NCI-H460 (cell line): ENCODE measurements at regions not wholly inside any gene's neighbourhood (a gene's known extent, or its start where the extent isn't known, plus 50 kb on each side); places are given as distances from the start of the nearest gene placed in this dataset.

ENCODE experiments used
- DNase-seq: peaks from one replicate; pipeline ENCODE4 v3.0.0-alpha.2; 2016; ENCODE audit warnings: low read depth; ENCODE audit errors: extremely low read depth

DNA sequence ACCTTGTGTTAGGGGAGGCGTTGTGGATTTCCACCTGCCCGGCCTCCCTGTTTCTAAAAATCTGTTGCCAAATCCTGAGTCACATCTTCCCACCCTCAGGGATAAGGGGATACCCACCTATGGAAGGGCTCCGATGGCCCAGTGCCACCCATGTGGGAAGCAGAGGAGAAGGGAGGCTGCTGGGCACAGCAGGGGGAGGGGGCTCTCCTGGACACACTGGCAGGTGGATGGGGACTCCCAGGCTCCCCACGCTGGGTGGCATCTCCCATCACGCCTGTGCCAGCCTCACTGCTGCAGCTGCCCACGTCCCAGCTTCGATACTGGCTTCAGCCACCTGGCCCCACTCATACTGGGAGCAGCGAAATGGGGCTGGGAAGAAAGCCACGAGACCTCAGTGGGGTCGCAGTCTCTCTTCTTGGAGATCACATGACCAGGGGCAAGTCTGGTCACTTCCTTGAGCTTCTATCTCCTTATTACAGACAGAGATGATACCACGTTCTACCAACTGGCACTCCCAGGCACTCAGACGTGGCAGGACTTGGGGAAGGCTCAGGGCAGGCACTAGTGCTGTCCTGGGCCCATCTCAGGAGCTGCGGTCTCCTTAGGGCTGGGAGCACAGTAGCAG is 72.2 kb downstream of the PITPNM2 start:
- no peak for DNase-seq

GRCh38 chr12:123078120-123078465 is 72.8 kb downstream of the PITPNM2 start:
- DNase-seq: no peak

DNA sequence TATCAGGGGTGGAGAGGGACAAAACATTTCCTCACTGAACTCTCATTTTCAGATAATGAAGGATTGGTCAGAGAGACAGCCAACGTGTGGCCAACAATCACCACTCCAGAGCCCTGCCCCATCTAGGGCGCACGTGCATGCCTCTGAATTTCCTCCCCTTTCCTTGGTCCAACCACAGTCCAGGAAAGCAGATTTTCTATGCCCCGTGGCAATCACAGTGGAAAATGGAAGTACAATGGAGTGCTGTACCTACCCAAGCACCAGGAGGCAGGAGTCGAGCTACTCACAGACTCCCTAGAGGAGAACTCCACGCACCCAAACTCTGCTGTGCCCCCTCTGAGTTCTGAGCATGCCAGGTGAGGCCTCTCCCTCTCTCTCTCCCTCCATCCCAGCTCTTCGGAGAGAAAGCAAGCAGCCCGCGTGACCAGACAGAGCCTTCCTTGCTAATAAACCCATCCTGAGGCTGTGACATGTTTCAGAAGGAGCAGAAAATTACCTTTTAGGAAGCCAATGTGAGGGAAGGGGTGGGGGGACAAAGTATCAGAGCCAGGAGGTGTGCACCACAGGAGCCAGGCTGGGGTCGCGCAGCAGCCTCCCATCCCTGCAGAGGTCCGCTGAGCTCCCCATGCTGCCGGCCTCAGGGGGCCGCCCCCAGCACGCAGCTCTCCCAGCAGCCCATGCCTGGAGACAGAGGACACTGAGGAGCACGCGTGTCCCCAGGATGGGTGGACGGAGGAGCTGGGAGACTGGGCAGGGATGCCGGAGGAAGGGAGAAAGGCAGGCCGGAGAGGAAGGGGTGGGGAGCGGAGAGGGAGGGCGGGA is 73.4 kb downstream of the PITPNM2 start:
- DNase-seq: no peak

DNA sequence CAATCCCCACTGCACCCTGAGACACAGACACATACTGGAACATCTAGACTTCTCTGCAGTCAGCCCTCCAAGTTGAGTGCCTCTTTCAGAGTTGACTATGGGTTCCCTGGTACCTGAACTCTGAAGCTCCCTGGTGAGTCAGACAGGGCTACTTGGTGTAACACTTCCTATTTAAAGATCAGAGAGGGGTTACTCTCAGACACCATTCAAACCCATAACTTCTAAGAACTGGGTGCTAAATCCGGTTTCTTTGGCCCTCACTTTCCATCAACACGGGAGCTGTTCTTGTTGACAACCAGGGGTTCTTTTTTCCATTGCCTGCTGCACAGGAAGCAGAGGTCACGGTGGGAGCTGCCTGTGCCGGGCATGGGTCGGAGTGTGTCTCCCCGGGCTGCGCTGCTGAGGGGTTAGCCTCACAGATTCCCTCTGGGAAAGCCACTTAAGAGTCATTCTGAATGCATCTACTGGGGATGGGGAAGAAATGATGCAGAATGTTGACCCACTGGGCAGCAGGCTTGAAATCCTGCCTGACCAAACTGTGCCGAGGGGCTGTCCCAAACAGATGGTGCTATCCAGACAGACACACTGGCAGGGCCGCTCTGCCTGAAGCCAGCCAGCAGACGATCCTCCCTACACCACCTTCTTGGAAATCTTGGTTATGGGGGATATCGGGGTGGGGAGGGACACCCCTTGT is 74.1 kb downstream of the PITPNM2 start:
- DNase-seq: no peak

- no peak for DNase-seq
Measured at GRCh38 chr12:123075646-123076171, 75.2 kb downstream of the PITPNM2 start.

- DNase-seq: no peak
Measured at GRCh38 chr12:123075087-123075645, 75.7 kb downstream of the PITPNM2 start.

- DNase-seq: no peak
Measured at GRCh38 chr12:123073962-123074801, 76.7 kb downstream of the PITPNM2 start.

- no peak for DNase-seq
Measured at GRCh38 chr12:123073292-123073691, 77.6 kb downstream of the PITPNM2 start.

DNA sequence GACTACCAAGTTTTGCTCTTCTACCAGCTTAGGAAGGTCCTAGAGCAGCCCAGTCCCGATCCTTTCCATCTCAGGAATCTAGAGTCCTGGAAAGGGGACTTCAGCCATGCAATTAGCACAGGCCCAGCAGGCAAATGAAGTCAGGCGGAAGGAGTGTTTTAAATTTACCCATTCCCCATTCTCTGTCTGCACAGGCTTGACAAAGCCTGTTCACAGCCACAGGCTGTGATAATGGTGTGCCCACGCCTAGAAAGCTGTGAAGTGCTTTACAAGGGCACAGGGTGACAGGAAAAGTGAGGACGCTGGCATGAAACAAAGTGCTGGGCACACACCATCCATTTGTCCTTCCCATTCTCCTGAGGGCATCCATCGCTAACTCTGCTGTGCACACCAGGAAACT is 79.0 kb downstream of the PITPNM2 start:
- DNase-seq: no peak

DNA sequence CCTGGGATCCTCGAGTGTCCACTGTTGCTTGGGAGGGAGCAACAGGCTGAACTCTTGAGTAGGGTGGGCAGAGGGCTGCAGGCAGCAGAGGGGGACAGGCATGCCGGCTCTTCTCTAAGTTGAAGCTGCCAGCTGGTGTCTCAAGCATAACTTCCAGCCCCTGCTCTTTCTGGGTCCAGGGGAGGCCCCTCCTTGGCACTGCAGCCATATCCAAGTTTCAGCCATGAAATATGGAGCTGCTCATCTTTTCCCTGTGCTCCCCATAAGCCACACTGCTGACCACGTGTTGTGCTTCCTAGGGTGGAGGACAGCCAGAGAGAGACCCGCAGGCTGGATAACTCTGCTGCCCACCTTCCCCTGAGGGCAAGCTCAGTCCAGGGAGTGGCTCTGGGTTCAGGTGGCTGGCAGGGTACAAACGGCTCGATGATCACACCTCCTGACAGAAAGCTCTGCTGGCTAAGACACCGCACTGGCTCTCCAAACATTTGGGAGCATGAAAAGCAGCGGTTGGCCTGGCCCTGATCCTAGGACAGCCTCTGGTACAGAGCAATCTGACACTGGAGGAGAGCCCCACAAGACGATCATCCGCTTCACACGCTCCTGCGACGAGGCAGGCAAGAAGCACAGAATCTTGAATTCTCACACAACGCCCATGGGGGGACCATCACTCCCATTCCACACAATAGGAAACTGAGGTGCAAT is 79.6 kb downstream of the PITPNM2 start:
- no peak for DNase-seq

- DNase-seq: no peak
Measured at GRCh38 chr12:123070267-123071081, 80.4 kb downstream of the PITPNM2 start.

- no peak for DNase-seq
Measured at GRCh38 chr12:123069436-123070266, 81.2 kb downstream of the PITPNM2 start.

DNA sequence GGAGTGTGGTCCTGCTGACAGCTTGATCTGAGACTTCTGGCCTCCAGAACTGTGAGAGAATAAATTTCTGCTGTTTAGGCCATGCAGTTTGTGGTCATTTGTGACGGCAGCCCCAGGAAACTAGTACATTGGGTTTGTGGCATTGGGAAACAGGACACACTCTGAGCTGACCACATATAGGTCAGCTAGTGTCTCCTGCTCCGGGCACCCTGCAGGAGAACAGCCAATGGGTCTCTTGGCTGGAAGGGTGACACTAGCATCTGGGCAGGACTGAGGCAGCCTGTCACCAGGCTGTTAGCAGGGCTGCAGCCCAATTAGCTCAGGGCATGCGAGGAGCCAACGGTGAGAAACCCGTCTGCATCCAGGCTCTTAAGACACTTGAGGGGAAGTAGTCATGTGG is 83.2 kb downstream of the PITPNM2 start:
- DNase-seq: no peak

DNA sequence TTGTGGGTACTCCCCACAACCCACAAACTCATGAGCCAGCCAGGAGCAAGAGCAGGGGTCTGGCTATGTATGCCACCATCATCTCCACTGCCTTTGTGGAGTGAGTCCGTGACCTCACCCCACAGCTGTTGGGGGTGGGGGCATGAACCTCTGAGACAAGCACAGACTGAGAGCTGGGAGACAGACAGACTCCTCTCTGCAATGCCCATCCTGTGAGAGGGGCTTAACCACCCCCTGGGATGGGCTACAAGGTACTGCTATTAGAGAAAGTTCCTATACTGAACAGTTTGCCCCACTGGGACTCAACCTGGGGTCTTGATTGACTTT is 84.5 kb downstream of the PITPNM2 start:
- no peak for DNase-seq

- DNase-seq: no peak
Measured at GRCh38 chr12:123065676-123066383, 85.1 kb downstream of the PITPNM2 start.

DNA sequence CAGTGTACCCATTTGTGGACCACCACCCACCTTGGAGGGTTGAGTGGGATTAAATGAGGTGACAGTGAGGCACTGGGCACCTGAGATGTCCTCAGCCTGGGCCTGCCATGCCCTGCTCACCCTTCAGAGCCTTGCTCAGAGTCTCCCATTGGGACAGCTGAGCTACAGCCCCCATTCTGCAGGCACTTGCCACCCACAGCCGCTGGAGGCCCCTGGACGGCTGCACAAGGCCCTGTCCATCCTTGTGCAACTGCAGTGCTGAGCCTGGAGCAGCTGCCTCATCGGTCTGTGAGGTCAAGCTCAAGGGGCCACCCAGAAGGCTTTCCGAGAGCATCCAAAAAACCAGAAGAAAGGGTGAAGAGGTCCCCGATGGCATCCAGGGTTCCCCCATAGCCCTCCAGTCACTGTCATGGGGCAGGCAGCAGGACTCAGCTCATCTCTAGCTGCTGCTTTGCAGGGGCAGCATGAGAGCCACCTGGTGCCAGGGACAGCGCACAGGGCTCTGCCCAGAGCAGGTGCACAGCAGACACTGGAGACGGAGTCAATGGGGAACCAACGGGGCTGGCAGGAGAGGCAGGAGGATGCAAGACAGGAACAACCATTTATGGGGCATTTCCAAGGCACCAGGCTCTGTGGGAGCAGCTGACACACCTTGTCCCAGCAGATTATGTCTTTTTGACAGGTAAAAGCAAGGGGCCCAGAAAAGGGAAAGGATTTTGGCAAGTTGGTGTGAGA is 84.6 kb downstream of the ARL6IP4 start:
- DNase-seq: no peak

GRCh38 chr12:123064366-123064765 is 83.9 kb downstream of the ARL6IP4 start:
- DNase-seq: no peak
